RWPE1 (cell line): ENCODE measurements at regions not wholly inside any gene's neighbourhood (a gene's known extent, or its start where the extent isn't known, plus 50 kb on each side); places are given as distances from the start of the nearest gene placed in this dataset.
"Not testable (repeated sequence)": the region's sequence is repeated elsewhere in the genome, so short reads cannot be mapped to it uniquely, and the experiment has no call there.

Experiments
- CTCF ChIA-PET: fragments of 350-600 bp; sonication (Branson Sonifier 250); formaldehyde crosslinking; extraction: SDS; loops from one replicate; lab custom pipeline; 2021; lab: Yijun Ruan, JAX
- POLR2A ChIA-PET: fragments of 400-600 bp; formaldehyde crosslinking; extraction: SDS; loops from one replicate; lab custom pipeline; 2020; ENCODE audit warnings: antibody characterized with exemption; ENCODE audit not compliant: low non-redundant PET; lab: Yijun Ruan, JAX
- DNase-seq: peaks from one replicate; pipeline ENCODE4 v3.0.0; 2012; ENCODE audit warnings: low spot score
- H3K27ac ChIP-seq: fragments of 450-650 bp; 2 replicates; pipeline ENCODE4 v1.5.1; 2017
- CTCF ChIP-seq: fragments of 450-650 bp; conservative IDR thresholded peaks from 2 replicates; pipeline ENCODE4 v1.5.1; 2017; ENCODE audit warnings: low read depth, mild to moderate bottlenecking

GRCh38 chr12:83559650-83560049 lies 872.9 kb downstream of the TMTC2 start:
- DNase-seq, result no peak
- no peak overlapping the region for H3K27ac ChIP-seq
- CTCF ChIA-PET, result interaction anchor here (0.6 kb wide), 1 partner anchor 429 kb away, joined by 3 read pairs; no protein-coding TSS in a partner anchor
- POLR2A ChIA-PET, result no interaction called here
- no peak for TF ChIP-seq CTCF

- DNase-seq, POLR2A ChIA-PET, CTCF ChIA-PET, H3K27ac ChIP-seq: not testable (repeated sequence)
Measured at GRCh38 chr12:83556040-83556439, 869.3 kb downstream of the TMTC2 start.

GRCh38 chr12:83541446-83541845 lies 854.7 kb downstream of the TMTC2 start:
- CTCF ChIA-PET, result interaction anchor here (1.0 kb wide), 1 partner anchor 1014 kb away, joined by 3 read pairs; no protein-coding TSS in a partner anchor
- no peak for DNase-seq

DNA sequence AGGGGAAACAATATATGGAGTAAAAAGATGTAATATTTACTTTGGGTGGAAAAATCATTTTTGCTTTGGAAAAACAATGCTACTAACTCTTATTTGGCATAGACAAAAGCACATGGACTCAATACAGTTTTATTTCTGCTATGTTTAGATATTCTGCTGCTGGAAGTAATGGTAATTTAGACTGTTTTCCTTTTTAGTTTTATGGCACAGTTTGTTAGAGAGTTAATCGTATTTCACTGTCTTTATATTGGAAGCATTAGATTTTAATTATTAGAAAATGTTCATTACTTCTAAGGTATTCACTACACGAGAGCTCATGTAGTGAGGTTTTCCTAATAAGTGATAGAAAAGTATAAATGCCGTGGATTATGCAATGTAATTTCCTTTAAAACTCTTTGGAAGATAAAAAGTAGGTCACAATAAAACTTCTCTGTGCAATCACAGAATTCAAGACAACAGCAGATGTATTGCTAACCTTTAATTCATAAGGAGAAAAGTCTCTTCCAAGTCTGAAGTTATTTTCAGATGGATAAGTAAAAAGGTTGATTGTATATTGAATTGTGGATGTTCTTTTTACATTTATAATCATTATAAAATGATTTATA lies 851.8 kb downstream of the TMTC2 start:
- no peak overlapping the region for H3K27ac ChIP-seq
- TF ChIP-seq CTCF, result no peak
- DNase-seq, result no peak
- CTCF ChIA-PET, result interaction anchor here (0.7 kb wide), 1 partner anchor 22 kb away, joined by 4 read pairs; no protein-coding TSS in a partner anchor
- POLR2A ChIA-PET, result no interaction called here

More at GRCh38 chr12:83541446-83541845, 854.7 kb downstream of the TMTC2 start:
- POLR2A ChIA-PET, result no interaction called here
- H3K27ac ChIP-seq, result no peak overlapping the region
- TF ChIP-seq CTCF, result no peak

- CTCF ChIA-PET, result interaction anchor here (0.7 kb wide), 1 partner anchor 23 kb away, joined by 4 read pairs; no protein-coding TSS in a partner anchor
- POLR2A ChIA-PET, result no interaction called here
- H3K27ac ChIP-seq, result no peak overlapping the region
- no peak for DNase-seq
- TF ChIP-seq CTCF, result no peak
Measured at GRCh38 chr12:83537428-83538053, 850.8 kb downstream of the TMTC2 start.

GRCh38 chr12:83536496-83536895 lies 849.8 kb downstream of the TMTC2 start:
- CTCF ChIA-PET, result no interaction called here
- POLR2A ChIA-PET, result no interaction called here
- DNase-seq, result no peak
- H3K27ac ChIP-seq, result no peak overlapping the region
- no peak for TF ChIP-seq CTCF

GRCh38 chr12:83528571-83528970 lies 841.9 kb downstream of the TMTC2 start:
- CTCF ChIA-PET, result no interaction called here
- H3K27ac ChIP-seq, result no peak overlapping the region

More at GRCh38 chr12:83528571-83528970, 841.9 kb downstream of the TMTC2 start:
- POLR2A ChIA-PET, result no interaction called here
- no peak for TF ChIP-seq CTCF
- no peak for DNase-seq
